GM13976 (cell line): ENCODE measurements at regions not wholly inside any gene's neighbourhood (a gene's known extent, or its start where the extent isn't known, plus 50 kb on each side); places are given as distances from the start of the nearest gene placed in this dataset.

Experiments
- DNase-seq: peaks from one replicate; pipeline ENCODE4 v3.0.0; 2012; ENCODE audit warnings: low spot score
- CTCF ChIP-seq: IDR thresholded peaks from 2 replicates; pipeline ENCODE4 v1.5.1; 2012; ENCODE audit warnings: borderline replicate concordance, mild to moderate bottlenecking; ENCODE audit not compliant: insufficient read depth; ENCODE audit errors: extremely low read depth, missing control alignments, control extremely low read depth
- in situ Hi-C: fragments of 300-500 bp; cut with MboI; formaldehyde crosslinking; loops from one replicate; pipeline ENCODE4 v1.12.0; 2022; ENCODE audit warnings: low sequenced_read_pairs, mixed read lengths, inconsistent platforms; ENCODE audit not compliant: unreplicated experiment

- DNase-seq: no peak
- no peak for TF ChIP-seq CTCF
- in situ Hi-C loops: no loop called here
Measured at GRCh38 chr5:88428633-88429032, 160.0 kb upstream of the TMEM161B start.

- TF ChIP-seq CTCF: no peak
- in situ Hi-C loops: no loop called here
- no peak for DNase-seq
Measured at GRCh38 chr5:88426441-88426840, 157.8 kb upstream of the TMEM161B start.

- DNase-seq: no peak
- in situ Hi-C loops: no loop called here
- TF ChIP-seq CTCF: no peak
Measured at GRCh38 chr5:88425124-88425523, 156.5 kb upstream of the TMEM161B start.

- no peak for TF ChIP-seq CTCF
- no peak for DNase-seq
- in situ Hi-C loops: no loop called here
Measured at GRCh38 chr5:88419931-88420330, 151.3 kb upstream of the TMEM161B start.

- TF ChIP-seq CTCF: no peak
- no peak for DNase-seq
- in situ Hi-C loops: no loop called here
Measured at GRCh38 chr5:88407341-88407740, 138.7 kb upstream of the TMEM161B start.

GRCh38 chr5:88405783-88406182 is 137.1 kb upstream of the TMEM161B start:
- in situ Hi-C loops: no loop called here
- DNase-seq: no peak
- no peak for TF ChIP-seq CTCF

GRCh38 chr5:88404405-88404804 is 135.8 kb upstream of the TMEM161B start:
- in situ Hi-C loops: no loop called here
- TF ChIP-seq CTCF: no peak
- no peak for DNase-seq
